Hypothalamus (tissue), 51 donors: ENCODE measurements at regions not wholly inside any gene's neighbourhood (a gene's known extent, or its start where the extent isn't known, plus 50 kb on each side); places are given as distances from the start of the nearest gene placed in this dataset.

Experiments used
- DNase-seq, 51 donors: peaks; one replicate each; lab custom pipeline; 2025; lab: John Stamatoyannopoulos, UW

GRCh38 chr2:235334179-235334578 lies 159.7 kb upstream of the AGAP1 start:
- DNase-seq, result no peak

GRCh38 chr2:235343156-235343774 lies 150.6 kb upstream of the AGAP1 start:
- no peak for DNase-seq

DNA sequence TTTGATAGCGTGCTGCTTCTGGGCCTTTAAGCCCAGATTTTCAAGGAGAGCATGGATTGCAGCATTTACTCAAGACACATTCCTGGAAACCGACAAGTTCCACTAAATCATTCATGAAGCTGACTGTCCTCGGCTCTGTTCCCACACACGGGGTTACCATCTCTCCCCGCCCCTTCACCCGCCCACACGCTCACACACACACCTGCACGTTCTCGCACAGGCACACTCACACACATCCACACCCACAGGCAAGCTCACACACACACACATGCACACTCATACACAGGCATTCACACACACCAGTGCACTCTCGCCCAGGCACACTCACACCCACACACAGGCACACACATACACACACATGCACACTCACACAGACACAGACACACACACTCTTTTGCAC lies 150.0 kb upstream of the AGAP1 start:
- no peak for DNase-seq

DNA sequence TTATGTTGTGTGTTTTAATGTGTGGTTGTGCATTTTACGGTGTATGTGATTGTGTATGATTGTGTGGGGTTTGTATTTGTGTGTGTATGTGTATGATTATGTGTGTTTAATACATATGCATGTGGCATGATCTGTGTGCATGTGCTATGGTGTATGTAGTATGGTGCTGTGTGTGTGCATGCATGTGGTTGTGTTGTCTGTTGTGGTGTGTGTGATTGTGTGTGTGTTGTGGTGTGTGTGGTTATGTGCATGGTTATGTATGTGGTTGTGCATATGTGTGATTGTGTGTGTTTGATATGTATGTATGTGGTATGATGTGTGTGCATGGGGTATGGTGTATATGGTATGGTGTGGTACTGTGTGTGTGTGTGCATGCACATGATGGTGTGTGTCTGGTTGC lies 148.1 kb upstream of the AGAP1 start:
- no peak for DNase-seq

DNA sequence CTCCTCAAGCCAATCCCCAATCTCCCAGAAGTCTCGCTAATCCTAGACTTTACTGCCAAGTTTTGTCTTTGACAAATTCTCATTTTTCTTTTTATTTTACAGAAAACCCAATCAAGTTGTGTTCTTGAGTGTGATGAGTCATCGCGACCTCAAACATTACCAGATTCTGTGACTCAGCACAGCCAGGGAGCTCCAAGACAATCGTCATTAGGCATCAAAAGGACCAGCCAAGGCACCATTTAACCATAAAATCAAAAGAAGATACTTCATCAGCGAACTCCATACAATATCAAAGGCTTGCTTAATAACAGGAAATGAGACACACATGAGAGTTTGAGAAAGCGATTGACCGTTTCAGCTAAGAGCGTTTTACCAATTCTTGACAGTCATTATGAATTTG lies 146.2 kb upstream of the AGAP1 start:
- no peak for DNase-seq

GRCh38 chr2:235348329-235348728 lies 145.5 kb upstream of the AGAP1 start:
- DNase-seq, result no peak

DNA sequence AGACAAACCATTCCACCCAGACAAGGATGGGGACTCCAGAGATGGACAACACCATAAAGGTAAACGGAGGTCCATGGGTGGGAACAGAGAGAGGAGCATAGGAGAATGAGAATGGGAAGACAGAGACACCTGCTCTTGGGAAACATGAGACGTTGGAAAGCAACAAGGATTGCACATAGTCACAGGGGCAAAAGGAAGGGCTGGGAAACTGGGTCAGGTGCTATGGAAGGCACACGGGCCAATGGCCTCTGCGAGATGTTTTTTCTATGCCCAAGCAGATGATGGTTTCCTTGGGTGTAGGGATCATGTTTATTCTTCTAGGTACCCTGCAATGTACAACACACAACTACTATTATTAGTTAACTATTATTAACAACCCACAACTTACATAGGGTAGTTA lies 143.6 kb upstream of the AGAP1 start:
- DNase-seq, result no peak

- no peak for DNase-seq
Observed at GRCh38 chr2:235352541-235352940, 141.3 kb upstream of the AGAP1 start.

- DNase-seq, result no peak
Observed at GRCh38 chr2:235357881-235358280, 136.0 kb upstream of the AGAP1 start.

- DNase-seq, result no peak
Observed at GRCh38 chr2:235358981-235359471, 134.8 kb upstream of the AGAP1 start.

DNA sequence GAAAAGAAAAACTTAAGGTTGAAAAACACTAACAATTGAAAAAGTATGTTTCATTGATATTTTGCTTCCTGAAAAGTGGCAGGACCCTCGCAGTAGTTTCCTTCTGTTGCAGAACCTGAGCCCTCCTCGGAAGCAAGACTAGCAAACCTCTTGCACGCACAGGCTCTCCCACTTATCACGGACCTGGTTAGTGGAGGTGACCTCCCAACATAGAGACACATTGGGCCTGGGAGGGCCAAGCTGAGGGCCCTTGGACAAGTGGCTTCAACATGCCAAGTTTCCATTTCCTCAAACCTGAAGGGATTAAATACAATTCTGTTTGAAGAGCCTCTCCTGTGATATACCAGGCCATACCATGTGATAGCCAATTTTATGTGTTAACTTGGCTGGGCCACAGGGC lies 133.4 kb upstream of the AGAP1 start:
- DNase-seq, result no peak

GRCh38 chr2:235365743-235366142 lies 128.1 kb upstream of the AGAP1 start:
- no peak for DNase-seq

- no peak for DNase-seq
Observed at GRCh38 chr2:235366390-235366789, 127.5 kb upstream of the AGAP1 start.

DNA sequence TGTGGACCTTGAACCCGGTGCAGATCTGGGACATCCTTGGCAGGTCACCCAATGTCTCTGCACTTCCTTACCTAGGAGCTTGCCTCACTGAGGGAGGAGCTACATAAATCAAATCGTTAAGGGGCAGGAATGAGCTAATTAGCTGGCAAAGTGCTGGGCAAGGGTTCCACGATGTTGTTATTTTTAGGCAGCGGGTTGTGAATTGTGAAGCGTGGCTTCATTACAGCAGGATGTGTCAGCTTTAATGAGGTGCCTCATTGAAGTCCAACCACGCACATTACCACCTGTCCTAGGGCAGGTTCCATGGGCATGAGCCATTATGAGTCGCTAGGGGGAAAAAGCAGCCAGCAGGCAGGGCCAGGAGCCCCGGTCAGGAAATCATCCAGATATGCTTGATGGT lies 127.0 kb upstream of the AGAP1 start:
- no peak for DNase-seq

GRCh38 chr2:235371018-235371417 lies 122.8 kb upstream of the AGAP1 start:
- no peak for DNase-seq

- no peak for DNase-seq
Observed at GRCh38 chr2:235373171-235373570, 120.7 kb upstream of the AGAP1 start.

- DNase-seq, result no peak
Observed at GRCh38 chr2:235377176-235377575, 116.7 kb upstream of the AGAP1 start.

DNA sequence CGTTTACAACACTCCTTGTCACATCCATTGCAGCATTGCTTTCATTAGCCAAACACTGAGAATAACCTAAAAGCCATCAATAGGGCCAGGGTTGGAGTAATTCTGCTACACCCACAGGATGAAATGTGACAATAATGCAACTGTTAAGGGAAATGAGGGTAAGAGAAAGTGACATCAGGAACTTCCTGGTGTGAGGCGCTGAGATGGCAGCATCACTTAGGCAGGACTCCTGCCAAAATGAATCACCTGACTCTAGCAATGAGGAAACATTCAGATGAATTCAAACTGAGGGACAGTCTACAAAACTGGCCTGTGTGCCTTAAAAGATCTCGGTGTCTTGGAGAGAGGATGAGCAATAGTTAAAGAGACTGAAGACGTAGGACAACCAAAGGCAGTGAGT lies 115.6 kb upstream of the AGAP1 start:
- DNase-seq, result peak in 4 of 51 donors; percentile 3 to 15 (median 4)

DNA sequence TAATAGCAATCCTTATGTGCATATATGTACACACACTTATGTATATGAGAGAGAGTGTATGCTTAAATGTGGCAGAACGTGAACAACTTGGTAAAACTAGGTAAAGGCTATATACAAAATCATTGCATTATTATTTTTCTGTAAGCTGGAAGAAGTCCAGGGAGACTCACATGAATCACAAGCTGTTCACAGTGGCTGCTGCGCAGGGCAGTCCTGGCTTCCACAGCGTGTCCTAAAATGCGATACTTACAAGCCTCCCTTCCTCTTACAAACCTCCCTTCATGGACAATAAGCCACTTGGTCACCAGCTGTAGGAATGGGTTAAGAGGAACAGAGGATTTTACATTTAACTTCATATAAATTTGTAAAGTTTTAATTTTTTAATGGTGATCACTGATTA lies 114.9 kb upstream of the AGAP1 start:
- DNase-seq, result no peak

DNA sequence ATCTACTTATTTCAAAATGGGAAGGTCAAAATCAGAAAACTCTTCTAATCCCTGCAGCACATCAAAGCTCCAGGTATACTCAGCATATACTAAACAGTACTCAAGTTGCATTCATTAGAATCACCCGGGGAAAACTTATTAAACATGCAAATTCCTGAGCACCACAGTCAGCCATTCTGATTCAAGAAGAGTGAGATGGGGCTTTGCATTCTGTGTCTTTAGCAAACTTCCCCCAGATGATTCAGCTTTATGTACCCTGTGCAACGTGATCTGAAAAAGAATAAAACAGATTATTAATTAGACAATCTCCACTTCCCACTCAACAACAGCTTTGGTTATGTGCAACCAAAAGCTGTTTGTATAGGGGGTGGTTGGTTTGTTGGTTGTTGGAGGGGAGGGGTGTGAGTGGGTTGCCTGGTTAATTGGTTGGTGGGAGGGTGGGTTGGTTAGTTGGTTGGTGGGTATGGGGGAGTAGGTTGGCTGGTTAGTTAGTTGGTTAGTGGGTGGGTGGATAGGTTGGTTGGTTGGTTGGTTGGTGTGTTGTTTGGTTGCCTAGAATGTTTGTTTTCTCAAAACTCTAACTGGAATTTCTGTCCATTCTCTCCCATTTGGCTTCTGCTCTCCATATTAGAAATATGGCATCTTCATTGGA lies 112.5 kb upstream of the AGAP1 start:
- no peak for DNase-seq

GRCh38 chr2:235382179-235382578 lies 111.7 kb upstream of the AGAP1 start:
- DNase-seq, result peak in 1 of 51 donors; percentile 9

DNA sequence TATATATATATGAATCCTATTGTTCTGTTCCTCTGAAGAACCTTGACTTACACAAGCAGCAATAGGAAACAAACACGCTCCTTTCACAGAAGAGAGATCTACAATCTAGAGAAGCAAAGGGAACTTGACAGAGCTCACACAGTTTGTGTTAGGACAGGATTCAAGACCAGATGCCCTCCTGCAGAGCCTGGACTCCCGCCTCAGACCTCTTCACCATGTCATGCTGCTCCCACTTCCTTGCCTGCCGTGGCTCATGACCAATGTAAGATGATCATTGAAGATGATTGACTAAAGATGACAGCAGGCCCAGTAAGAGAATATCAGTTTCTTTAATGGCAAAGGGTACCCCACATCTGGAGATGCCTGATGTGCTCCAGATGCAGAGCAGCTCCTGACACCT lies 111.2 kb upstream of the AGAP1 start:
- DNase-seq, result no peak
